ENCODE measurements at regions not wholly inside any gene's neighbourhood (a gene's known extent, or its start where the extent isn't known, plus 50 kb on each side); places are given as distances from the start of the nearest gene placed in this dataset.

- TF ChIP-seq POLR2A (IDR thresholded peaks at IDR 0.05) (no peak), POLR2AphosphoS5 (IDR thresholded peaks at IDR 0.05) (no peak)
- H3K36me3 ChIP-seq: no peaks in the 10 kb centered on the region
- no peaks in the 10 kb centered on the region for H3K4me1 ChIP-seq
- intact Hi-C loops (cut with DNase I; ENCODE audit: low total_unique reads): no loop called here
- H3K9me3 ChIP-seq: peaks cover 0 to 5% of the 10 kb centered on the region in 2 donors
- no peak overlapping the region for H3K27ac ChIP-seq
- no peak for DNase-seq (ENCODE audit: low spot score in 2 of 2)
- no peaks in the 10 kb centered on the region for H3K27me3 ChIP-seq
- H3K4me3 ChIP-seq: no peak overlapping the region
Observed at GRCh38 chr2:78634425-78634824, 391.1 kb upstream of the REG3G start.

- H3K4me1 ChIP-seq: no peaks in the 10 kb centered on the region
- H3K27ac ChIP-seq: no peak overlapping the region
- no peak overlapping the region for H3K4me3 ChIP-seq
- intact Hi-C loops (cut with DNase I; ENCODE audit: low total_unique reads): no loop called here
- TF ChIP-seq POLR2AphosphoS5 (IDR thresholded peaks at IDR 0.05): no peak
- no peak for TF ChIP-seq CTCF (IDR thresholded peaks at IDR 0.05)
- TF ChIP-seq POLR2A (IDR thresholded peaks at IDR 0.05): no peak
- H3K27me3 ChIP-seq: no peaks in the 10 kb centered on the region
- no peaks in the 10 kb centered on the region for H3K9me3 ChIP-seq
- DNase-seq (ENCODE audit: low spot score in 2 of 2): no peak
- H3K36me3 ChIP-seq: no peaks in the 10 kb centered on the region
Observed at GRCh38 chr2:78644854-78645253, 380.6 kb upstream of the REG3G start.

- Histone ChIP-seq H3K27ac (no peak overlapping the region), H3K27me3 (no peaks in the 10 kb centered on the region), H3K36me3 (no peaks in the 10 kb centered on the region), H3K4me3 (no peak overlapping the region), H3K9me3 (no peaks in the 10 kb centered on the region), H3K4me1 (no peaks in the 10 kb centered on the region)
- no peak for TF ChIP-seq POLR2A (IDR thresholded peaks at IDR 0.05)
- no peak for TF ChIP-seq POLR2AphosphoS5 (IDR thresholded peaks at IDR 0.05)
- TF ChIP-seq CTCF (IDR thresholded peaks at IDR 0.05): no peak
- intact Hi-C loops (cut with DNase I; ENCODE audit: low total_unique reads): no loop called here
- no peak for DNase-seq (ENCODE audit: low spot score in 2 of 2)
Observed at GRCh38 chr2:78646533-78647364, 378.8 kb upstream of the REG3G start.

GRCh38 chr2:78648558-78648957 lies 376.9 kb upstream of the REG3G start:
- no peaks in the 10 kb centered on the region for H3K4me1 ChIP-seq
- intact Hi-C loops (cut with DNase I; ENCODE audit: low total_unique reads): no loop called here
- DNase-seq (ENCODE audit: low spot score in 2 of 2): no peak
- H3K4me3 ChIP-seq: no peak overlapping the region
- no peak overlapping the region for H3K27ac ChIP-seq
- H3K27me3 ChIP-seq: no peaks in the 10 kb centered on the region
- no peak for TF ChIP-seq POLR2AphosphoS5 (IDR thresholded peaks at IDR 0.05)
- no peak for TF ChIP-seq POLR2A (IDR thresholded peaks at IDR 0.05)
- no peak for TF ChIP-seq CTCF (IDR thresholded peaks at IDR 0.05)
- H3K9me3 ChIP-seq: no peaks in the 10 kb centered on the region
- H3K36me3 ChIP-seq: no peaks in the 10 kb centered on the region

GRCh38 chr2:78654941-78655340 lies 370.6 kb upstream of the REG3G start:
- no peak for DNase-seq (ENCODE audit: low spot score in 2 of 2)
- no peak overlapping the region for H3K27ac ChIP-seq
- H3K9me3 ChIP-seq: peaks cover 15 to 23% of the 10 kb centered on the region in 2 donors
- intact Hi-C loops (cut with DNase I; ENCODE audit: low total_unique reads): no loop called here
- no peaks in the 10 kb centered on the region for H3K36me3 ChIP-seq
- no peak for TF ChIP-seq POLR2AphosphoS5 (IDR thresholded peaks at IDR 0.05)
- TF ChIP-seq CTCF (IDR thresholded peaks at IDR 0.05): no peak
- no peak for TF ChIP-seq POLR2A (IDR thresholded peaks at IDR 0.05)
- H3K4me3 ChIP-seq: no peak overlapping the region
- no peaks in the 10 kb centered on the region for H3K27me3 ChIP-seq
- no peaks in the 10 kb centered on the region for H3K4me1 ChIP-seq
